ENCODE measurements at regions not wholly inside any gene's neighbourhood (a gene's known extent, or its start where the extent isn't known, plus 50 kb on each side); places are given as distances from the start of the nearest gene placed in this dataset.

- Histone ChIP-seq H3K4me1 (ENCODE audit: control insufficient read depth in 2 of 2, insufficient read depth in 2 of 2, low read length in 2 of 2) (no peaks in the 10 kb centered on the region), H3K36me3 (replicated peaks in 1 of 2; ENCODE audit: control extremely low read depth in 1 of 2, control insufficient read depth in 1 of 2, extremely low read depth in 1 of 2, insufficient read depth in 2 of 2, low read length in 1 of 2) (no peaks in the 10 kb centered on the region), H4K20me1 (ENCODE audit: control insufficient read depth, insufficient read depth, low read length, poor library complexity, severe bottlenecking) (no peaks in the 10 kb centered on the region), H3K79me2 (ENCODE audit: control insufficient read depth, insufficient read depth, low read length) (no peaks in the 10 kb centered on the region), H3K9me3 (ENCODE audit: control extremely low read depth in 1 of 3, control insufficient read depth in 2 of 3, insufficient read depth in 1 of 3, low read length in 2 of 3) (no peaks in the 10 kb centered on the region), H2AFZ (ENCODE audit: insufficient read depth, low read depth, low read length, poor library complexity, severe bottlenecking) (no peak overlapping the region), H3K4me2 (replicated peaks; ENCODE audit: low read depth, low read length, poor library complexity, severe bottlenecking) (no peak overlapping the region), H3K27me3 (replicated peaks in 1 of 4; ENCODE audit: control extremely low read depth in 1 of 4, control insufficient read depth in 3 of 4, insufficient read depth in 4 of 4, low read length in 3 of 4) (no peaks in the 10 kb centered on the region), H3K27ac (ENCODE audit: low read length in 2 of 2) (no peak overlapping the region), H3K4me3 (ENCODE audit: control extremely low read depth in 1 of 5, extremely low read depth in 1 of 5, insufficient read depth in 1 of 5, low read depth in 2 of 5, low read length in 4 of 5) (no peak overlapping the region), H3K9ac (ENCODE audit: low read length) (no peak overlapping the region)
- Mint-ChIP-seq H3K4me3 (no peak overlapping the region), H3K27me3 (peaks cover 1% of the 10 kb centered on the region), H3K9me3 (ENCODE audit: insufficient read depth) (no peaks in the 10 kb centered on the region), H3K27ac (no peak overlapping the region), H3K4me1 (no peaks in the 10 kb centered on the region)
- DNase-seq, result no peak
- intact Hi-C loops (cut with micrococcal nuclease), result no loop called here
- TF ChIP-seq CTCF (IDR thresholded peaks at IDR 0.05) (no peak), EZH2 (IDR thresholded peaks at IDR 0.05; ENCODE audit: borderline replicate concordance, insufficient read depth, low read depth, low read length, poor library complexity, severe bottlenecking) (no peak)
- POLR2A ChIA-PET, result no interaction called here
- CTCF ChIA-PET, result no interaction called here
- ATAC-seq (ENCODE audit: low read depth), result no peak
- WGBS (ENCODE audit: insufficient coverage), result 76% methylated on average over 7 of the region's 7 CpGs
Observed at GRCh38 chr13:47081246-47081645, 184.4 kb upstream of the HTR2A start.

- Histone ChIP-seq H4K20me1 (ENCODE audit: control insufficient read depth, insufficient read depth, low read length, poor library complexity, severe bottlenecking) (no peaks in the 10 kb centered on the region), H3K27ac (ENCODE audit: low read length in 2 of 2) (no peak overlapping the region), H3K27me3 (replicated peaks in 1 of 4; ENCODE audit: control extremely low read depth in 1 of 4, control insufficient read depth in 3 of 4, insufficient read depth in 4 of 4, low read length in 3 of 4) (no peaks in the 10 kb centered on the region), H3K79me2 (ENCODE audit: control insufficient read depth, insufficient read depth, low read length) (no peaks in the 10 kb centered on the region), H3K4me1 (ENCODE audit: control insufficient read depth in 2 of 2, insufficient read depth in 2 of 2, low read length in 2 of 2) (no peaks in the 10 kb centered on the region), H3K4me3 (ENCODE audit: control extremely low read depth in 1 of 5, extremely low read depth in 1 of 5, insufficient read depth in 1 of 5, low read depth in 2 of 5, low read length in 4 of 5) (no peak overlapping the region), H3K9me3 (ENCODE audit: control extremely low read depth in 1 of 3, control insufficient read depth in 2 of 3, insufficient read depth in 1 of 3, low read length in 2 of 3) (no peaks in the 10 kb centered on the region), H3K4me2 (replicated peaks; ENCODE audit: low read depth, low read length, poor library complexity, severe bottlenecking) (no peak overlapping the region), H3K9ac (ENCODE audit: low read length) (no peak overlapping the region), H3K36me3 (replicated peaks in 1 of 2; ENCODE audit: control extremely low read depth in 1 of 2, control insufficient read depth in 1 of 2, extremely low read depth in 1 of 2, insufficient read depth in 2 of 2, low read length in 1 of 2) (no peaks in the 10 kb centered on the region), H2AFZ (ENCODE audit: insufficient read depth, low read depth, low read length, poor library complexity, severe bottlenecking) (no peak overlapping the region)
- ChIA-PET CTCF (no interaction called here), POLR2A (no interaction called here)
- WGBS (ENCODE audit: insufficient coverage), result 100% methylated on average over 1 of the region's 2 CpGs
- TF ChIP-seq CTCF (IDR thresholded peaks at IDR 0.05) (no peak), EZH2 (IDR thresholded peaks at IDR 0.05; ENCODE audit: borderline replicate concordance, insufficient read depth, low read depth, low read length, poor library complexity, severe bottlenecking) (no peak)
- DNase-seq, result no peak
- intact Hi-C loops (cut with micrococcal nuclease), result no loop called here
- Mint-ChIP-seq H3K27ac (no peak overlapping the region), H3K27me3 (no peaks in the 10 kb centered on the region), H3K4me1 (no peaks in the 10 kb centered on the region), H3K4me3 (no peak overlapping the region), H3K9me3 (ENCODE audit: insufficient read depth) (no peaks in the 10 kb centered on the region)
- no peak for ATAC-seq (ENCODE audit: low read depth)
Observed at GRCh38 chr13:47080621-47081020, 183.8 kb upstream of the HTR2A start.

Measured in B cell (primary cell).